GM12874 (cell line): ENCODE measurements at regions not wholly inside any gene's neighbourhood (a gene's known extent, or its start where the extent isn't known, plus 50 kb on each side); places are given as distances from the start of the nearest gene placed in this dataset.

ENCODE experiments used
- TF ChIP-seq, protein P1 (sequence below): IDR thresholded peaks from 2 replicates; pipeline ENCODE4 v1.5.1; 2011; ENCODE audit warnings: low read depth, mild to moderate bottlenecking, control low read depth, low read length, moderate library complexity; ENCODE audit not compliant: insufficient read depth

- TF ChIP-seq, protein P1, sequence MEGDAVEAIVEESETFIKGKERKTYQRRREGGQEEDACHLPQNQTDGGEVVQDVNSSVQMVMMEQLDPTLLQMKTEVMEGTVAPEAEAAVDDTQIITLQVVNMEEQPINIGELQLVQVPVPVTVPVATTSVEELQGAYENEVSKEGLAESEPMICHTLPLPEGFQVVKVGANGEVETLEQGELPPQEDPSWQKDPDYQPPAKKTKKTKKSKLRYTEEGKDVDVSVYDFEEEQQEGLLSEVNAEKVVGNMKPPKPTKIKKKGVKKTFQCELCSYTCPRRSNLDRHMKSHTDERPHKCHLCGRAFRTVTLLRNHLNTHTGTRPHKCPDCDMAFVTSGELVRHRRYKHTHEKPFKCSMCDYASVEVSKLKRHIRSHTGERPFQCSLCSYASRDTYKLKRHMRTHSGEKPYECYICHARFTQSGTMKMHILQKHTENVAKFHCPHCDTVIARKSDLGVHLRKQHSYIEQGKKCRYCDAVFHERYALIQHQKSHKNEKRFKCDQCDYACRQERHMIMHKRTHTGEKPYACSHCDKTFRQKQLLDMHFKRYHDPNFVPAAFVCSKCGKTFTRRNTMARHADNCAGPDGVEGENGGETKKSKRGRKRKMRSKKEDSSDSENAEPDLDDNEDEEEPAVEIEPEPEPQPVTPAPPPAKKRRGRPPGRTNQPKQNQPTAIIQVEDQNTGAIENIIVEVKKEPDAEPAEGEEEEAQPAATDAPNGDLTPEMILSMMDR = no peak
Observed at GRCh38 chr12:89977405-89978085, 268.9 kb upstream of the ATP2B1 start.

GRCh38 chr12:89976866-89977265 lies 268.2 kb upstream of the ATP2B1 start:
- TF ChIP-seq, protein P1 = no peak

DNA sequence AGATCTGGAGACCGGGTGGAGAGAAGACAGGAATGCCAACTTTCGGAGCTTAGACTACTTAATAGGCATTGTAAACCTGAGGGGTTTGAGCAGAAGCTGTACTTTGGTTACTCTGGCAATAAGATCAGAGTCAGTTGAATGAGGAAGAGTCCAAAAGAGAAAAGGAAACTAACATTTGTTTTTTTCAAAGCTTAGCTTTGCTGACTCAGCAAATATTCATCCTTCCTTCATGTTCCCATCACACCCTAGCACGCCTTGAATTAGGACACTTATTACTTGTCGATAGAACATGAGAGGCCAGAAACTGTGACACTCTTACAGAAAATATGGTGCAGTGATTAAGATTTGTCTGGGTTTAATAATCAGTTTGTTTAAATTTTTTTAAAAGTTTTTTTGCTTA lies 266.9 kb upstream of the ATP2B1 start:
- TF ChIP-seq, protein P1 = no peak

- TF ChIP-seq, protein P1 = no peak
Observed at GRCh38 chr12:89971880-89972279, 263.2 kb upstream of the ATP2B1 start.

DNA sequence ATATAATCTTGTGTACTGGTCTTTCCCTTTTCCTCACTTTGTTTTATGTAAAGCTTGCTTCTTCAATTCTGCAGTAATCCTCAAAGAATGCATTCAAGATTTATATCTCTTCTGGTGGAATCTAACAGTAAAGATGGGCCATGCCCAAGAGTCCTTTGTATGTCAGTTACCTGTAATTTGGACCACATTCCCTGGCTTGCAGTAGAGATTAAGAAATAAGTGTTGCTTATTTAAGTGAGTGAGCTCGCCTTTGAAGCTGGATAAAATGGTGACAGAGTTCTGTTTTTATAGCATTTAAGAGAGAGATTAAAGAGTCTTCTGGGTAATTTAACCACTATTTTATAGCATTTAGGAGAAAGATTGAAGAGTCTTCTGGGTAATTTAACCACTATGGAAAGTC lies 262.1 kb upstream of the ATP2B1 start:
- TF ChIP-seq, protein P1 = no peak

GRCh38 chr12:89969093-89969492 lies 260.5 kb upstream of the ATP2B1 start:
- TF ChIP-seq, protein P1 = no peak

- TF ChIP-seq, protein P1 = no peak
Observed at GRCh38 chr12:89968151-89968700, 259.6 kb upstream of the ATP2B1 start.
